ENCODE measurements at regions not wholly inside any gene's neighbourhood (a gene's known extent, or its start where the extent isn't known, plus 50 kb on each side); places are given as distances from the start of the nearest gene placed in this dataset.

GRCh38 chr10:118173296-118173695 is 126.6 kb upstream of the RAB11FIP2 start:
- DNase-seq = no peak

GRCh38 chr10:118171861-118172260 is 125.1 kb upstream of the RAB11FIP2 start:
- no peak for DNase-seq

- no peak for DNase-seq
These were observed 120.4 kb upstream of the RAB11FIP2 start for GRCh38 chr10:118167056-118167700.

- no peak for DNase-seq
These were observed 116.5 kb upstream of the RAB11FIP2 start for GRCh38 chr10:118163217-118163616.

- no peak for DNase-seq
These were observed 114.9 kb upstream of the RAB11FIP2 start for GRCh38 chr10:118161461-118162246.

GRCh38 chr10:118153287-118153686 is 106.5 kb upstream of the RAB11FIP2 start:
- no peak for DNase-seq

GRCh38 chr10:118151461-118151860 is 104.7 kb upstream of the RAB11FIP2 start:
- DNase-seq = no peak

GRCh38 chr10:118148247-118148646 is 101.5 kb upstream of the RAB11FIP2 start:
- DNase-seq = no peak

- no peak for DNase-seq
These were observed 98.5 kb upstream of the RAB11FIP2 start for GRCh38 chr10:118145256-118145655.

GRCh38 chr10:118141471-118141870 is 94.7 kb upstream of the RAB11FIP2 start:
- DNase-seq = no peak

- DNase-seq = no peak
These were observed 92.6 kb upstream of the RAB11FIP2 start for GRCh38 chr10:118139321-118139720.

- no peak for DNase-seq
These were observed 81.9 kb upstream of the RAB11FIP2 start for GRCh38 chr10:118128675-118129074.

- DNase-seq = no peak
These were observed 72.0 kb upstream of the RAB11FIP2 start for GRCh38 chr10:118118716-118119115.

- no peak for DNase-seq
These were observed 70.1 kb upstream of the RAB11FIP2 start for GRCh38 chr10:118116715-118117449.

GRCh38 chr10:118116362-118116714 is 69.6 kb upstream of the RAB11FIP2 start:
- DNase-seq = no peak

GRCh38 chr10:118115701-118116100 is 69.0 kb upstream of the RAB11FIP2 start:
- no peak for DNase-seq

GRCh38 chr10:118114992-118115391 is 68.3 kb upstream of the RAB11FIP2 start:
- no peak for DNase-seq

GRCh38 chr10:118112543-118113125 is 65.9 kb upstream of the RAB11FIP2 start:
- no peak for DNase-seq

GRCh38 chr10:118110750-118111149 is 64.0 kb upstream of the RAB11FIP2 start:
- DNase-seq = no peak

- no peak for DNase-seq
These were observed 61.7 kb upstream of the RAB11FIP2 start for GRCh38 chr10:118108194-118109026.

- peak; percentile 9 for DNase-seq
These were observed 60.8 kb upstream of the RAB11FIP2 start for GRCh38 chr10:118107541-118107940.

GRCh38 chr10:118107040-118107439 is 60.3 kb upstream of the RAB11FIP2 start:
- DNase-seq = no peak

- DNase-seq = peak; percentile 6
These were observed 59.7 kb upstream of the RAB11FIP2 start for GRCh38 chr10:118106426-118106825.

Measured in activated CD4-positive, alpha-beta T cell treated with anti-CD3 and anti-CD28 coated beads, Interleukin-2, amount 50 U/mL, for 16 hours (primary cell).